Body of pancreas (tissue), 4 donors: ENCODE measurements at regions not wholly inside any gene's neighbourhood (a gene's known extent, or its start where the extent isn't known, plus 50 kb on each side); places are given as distances from the start of the nearest gene placed in this dataset.

Experiments
- ATAC-seq: fragments of 150-250 bp; one replicate; pipeline ENCODE4 v1.9.1; 2016
- DNase-seq, 4 donors: peaks; one replicate each; pipeline ENCODE4 v3.0.0-alpha.2; 2019
- H3K27ac ChIP-seq, 4 donors: fragments of 200-600 bp; sonication (generic); 1 replicate in 3 of 4; 2 replicates in 1 of 4; pipeline versions ENCODE4 v1.5.1 to v1.6.1; 2016 to 2019; ENCODE audit warnings: mild to moderate bottlenecking in 1 of 4, mixed read lengths in 1 of 4, moderate library complexity in 1 of 4
- H3K27me3 ChIP-seq, 2 donors: fragments of 200-600 bp; sonication (generic); one replicate each; pipeline ENCODE4 v1.6.0; 2016; ENCODE audit warnings: mild to moderate bottlenecking in 1 of 2
- H3K36me3 ChIP-seq, 2 donors: fragments of 200-600 bp; sonication (generic); replicated peaks in 1 of 2; 2 replicates each; pipeline ENCODE4 v1.5.1; 2016; ENCODE audit warnings: low read depth in 2 of 2; ENCODE audit not compliant: insufficient read depth in 1 of 2
- H3K4me1 ChIP-seq: fragments of 200-600 bp; sonication (generic); one replicate; pipeline ENCODE4 v1.6.0; 2016
- H3K4me3 ChIP-seq, 2 donors: fragments of 200-600 bp; sonication (generic); 1 replicate in 1 of 2; 2 replicates in 1 of 2; pipeline ENCODE4 v1.5.1; 2016 to 2019
- H3K9me3 ChIP-seq, 3 donors: fragments of 200-600 bp; sonication (generic); 1 replicate in 2 of 3; 2 replicates in 1 of 3; pipeline ENCODE4 v1.5.1; 2016
- CTCF ChIP-seq, 7 experiments: fragments of 450-650 bp in 4 of 7; fragments of 200-600 bp in 3 of 7; sonication (generic) in 3 of 7; IDR thresholded peaks; one replicate each; pipeline ENCODE4 v1.5.1; 2016 to 2019; ENCODE audit warnings: antibody characterized with exemption in 7 of 7
- POLR2A ChIP-seq, 3 donors: fragments of 450-650 bp; IDR thresholded peaks; one replicate each; pipeline ENCODE4 v1.6.1; 2016; ENCODE audit warnings: antibody characterized with exemption in 3 of 3, mild to moderate bottlenecking in 2 of 3
- WGBS, 2 donors: methylation state at CpG; one replicate each; pipeline ENCODE4 v1.1.5; 2017; 5-methylcytosine and 5-hydroxymethylcytosine counted together
- intact Hi-C: fragments of 100-400 bp; cut with DNase I; formaldehyde crosslinking; loops from one replicate; pipeline ENCODE4 v1.15.1; 2023

- Histone ChIP-seq H3K27me3 (no peaks in the 10 kb centered on the region), H3K4me3 (no peak overlapping the region), H3K36me3 (no peaks in the 10 kb centered on the region), H3K9me3 (peaks cover 0 to 6% (median 0%) of the 10 kb centered on the region in 3 donors), H3K4me1 (no peaks in the 10 kb centered on the region), H3K27ac (no peak overlapping the region)
- no peak for TF ChIP-seq CTCF (IDR thresholded peaks at IDR 0.05)
- no peak for TF ChIP-seq POLR2A (IDR thresholded peaks at IDR 0.05)
- 64 to 82% methylated on average over 3 of the region's 3 CpGs for WGBS, 2 donors
- DNase-seq (no peak), ATAC-seq (no peak)
- intact Hi-C loops = no loop called here
Measured at GRCh38 chr12:87121896-87122295, 865.7 kb upstream of the MGAT4C start.

GRCh38 chr12:87120440-87120839 lies 864.2 kb upstream of the MGAT4C start:
- Histone ChIP-seq H3K4me1 (no peaks in the 10 kb centered on the region), H3K27me3 (no peaks in the 10 kb centered on the region), H3K4me3 (no peak overlapping the region), H3K36me3 (no peaks in the 10 kb centered on the region), H3K27ac (no peak overlapping the region), H3K9me3 (peaks cover 0 to 6% (median 0%) of the 10 kb centered on the region in 3 donors)
- no peak for ATAC-seq
- DNase-seq = no peak
- TF ChIP-seq CTCF (IDR thresholded peaks at IDR 0.05) (no peak), POLR2A (IDR thresholded peaks at IDR 0.05) (no peak)
- intact Hi-C loops = no loop called here
- WGBS, 2 donors = 42 to 47% methylated on average over 3 of the region's 3 CpGs

- no peaks in the 10 kb centered on the region for H3K4me1 ChIP-seq
- DNase-seq = no peak
Measured at GRCh38 chr12:87119713-87120112, 863.5 kb upstream of the MGAT4C start.

GRCh38 chr12:87117526-87117925 lies 861.3 kb upstream of the MGAT4C start:
- TF ChIP-seq POLR2A (IDR thresholded peaks at IDR 0.05) (no peak), CTCF (IDR thresholded peaks at IDR 0.05) (no peak)
- intact Hi-C loops = no loop called here
- Histone ChIP-seq H3K4me1 (no peaks in the 10 kb centered on the region), H3K9me3 (no peaks in the 10 kb centered on the region), H3K36me3 (no peaks in the 10 kb centered on the region), H3K27ac (no peak overlapping the region), H3K27me3 (no peaks in the 10 kb centered on the region), H3K4me3 (no peak overlapping the region)
- ATAC-seq = no peak
- DNase-seq = no peak
- 30 to 34% methylated on average over 1 of the region's 1 CpG for WGBS, 2 donors

More at GRCh38 chr12:87119713-87120112, 863.5 kb upstream of the MGAT4C start:
- intact Hi-C loops = no loop called here
- no peak for TF ChIP-seq POLR2A (IDR thresholded peaks at IDR 0.05)
- no peak for TF ChIP-seq CTCF (IDR thresholded peaks at IDR 0.05)
- Histone ChIP-seq H3K36me3 (no peaks in the 10 kb centered on the region), H3K4me3 (no peak overlapping the region), H3K27ac (no peak overlapping the region), H3K27me3 (no peaks in the 10 kb centered on the region), H3K9me3 (peaks cover 0 to 6% (median 0%) of the 10 kb centered on the region in 3 donors)
- ATAC-seq = no peak

GRCh38 chr12:87116780-87117179 lies 860.6 kb upstream of the MGAT4C start:
- no peak overlapping the region for H3K27ac ChIP-seq
- H3K27me3 ChIP-seq = no peaks in the 10 kb centered on the region
- intact Hi-C loops = no loop called here
- DNase-seq (no peak), ATAC-seq (no peak)
- H3K9me3 ChIP-seq = no peaks in the 10 kb centered on the region
- no peaks in the 10 kb centered on the region for H3K4me1 ChIP-seq
- H3K4me3 ChIP-seq = no peak overlapping the region
- TF ChIP-seq CTCF (IDR thresholded peaks at IDR 0.05) = no peak
- no peak for TF ChIP-seq POLR2A (IDR thresholded peaks at IDR 0.05)
- no peaks in the 10 kb centered on the region for H3K36me3 ChIP-seq
- 60 to 69% methylated on average over 6 of the region's 6 CpGs for WGBS, 2 donors
